ENCODE measurements at regions not wholly inside any gene's neighbourhood (a gene's known extent, or its start where the extent isn't known, plus 50 kb on each side); places are given as distances from the start of the nearest gene placed in this dataset.

DNA sequence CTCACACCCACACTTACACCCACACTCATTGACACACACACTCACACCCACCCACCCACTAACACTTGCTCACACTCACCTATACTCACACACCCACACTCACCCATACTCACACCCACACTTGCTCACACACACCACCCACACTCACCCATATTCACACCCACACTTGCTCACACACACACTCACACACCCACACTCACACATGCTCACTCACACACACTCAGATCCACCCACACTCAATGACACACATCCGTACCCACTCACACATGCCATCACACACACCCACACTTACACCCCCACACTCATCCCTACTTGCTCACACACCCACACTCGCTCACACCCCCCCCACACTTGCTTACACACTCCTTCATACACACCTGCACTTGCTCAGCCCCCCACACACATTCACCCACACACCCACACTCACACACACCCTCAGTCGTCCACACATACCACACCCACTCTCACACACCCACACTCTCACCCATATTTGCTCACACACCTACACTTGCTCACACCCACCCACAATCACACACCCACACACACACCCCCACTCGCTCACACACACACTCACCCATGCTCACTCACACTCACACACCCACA, 321.1 kb upstream of the N4BP1 start:
- peaks cover 35% of the 10 kb centered on the region for H3K9me3 Mint-ChIP-seq (ENCODE audit: unreplicated experiment)
- H3K4me1 Mint-ChIP-seq (ENCODE audit: unreplicated experiment): no peaks in the 10 kb centered on the region
- no peak overlapping the region for H3K27ac Mint-ChIP-seq (ENCODE audit: unreplicated experiment)
- no peaks in the 10 kb centered on the region for H3K27me3 Mint-ChIP-seq (ENCODE audit: unreplicated experiment)
- no peak for DNase-seq (ENCODE audit: extremely low spot score, unreplicated experiment)
- H3K4me3 Mint-ChIP-seq (ENCODE audit: unreplicated experiment): no peak overlapping the region
- no peaks in the 10 kb centered on the region for H3K36me3 Mint-ChIP-seq (ENCODE audit: unreplicated experiment)
- TF ChIP-seq, protein P1, sequence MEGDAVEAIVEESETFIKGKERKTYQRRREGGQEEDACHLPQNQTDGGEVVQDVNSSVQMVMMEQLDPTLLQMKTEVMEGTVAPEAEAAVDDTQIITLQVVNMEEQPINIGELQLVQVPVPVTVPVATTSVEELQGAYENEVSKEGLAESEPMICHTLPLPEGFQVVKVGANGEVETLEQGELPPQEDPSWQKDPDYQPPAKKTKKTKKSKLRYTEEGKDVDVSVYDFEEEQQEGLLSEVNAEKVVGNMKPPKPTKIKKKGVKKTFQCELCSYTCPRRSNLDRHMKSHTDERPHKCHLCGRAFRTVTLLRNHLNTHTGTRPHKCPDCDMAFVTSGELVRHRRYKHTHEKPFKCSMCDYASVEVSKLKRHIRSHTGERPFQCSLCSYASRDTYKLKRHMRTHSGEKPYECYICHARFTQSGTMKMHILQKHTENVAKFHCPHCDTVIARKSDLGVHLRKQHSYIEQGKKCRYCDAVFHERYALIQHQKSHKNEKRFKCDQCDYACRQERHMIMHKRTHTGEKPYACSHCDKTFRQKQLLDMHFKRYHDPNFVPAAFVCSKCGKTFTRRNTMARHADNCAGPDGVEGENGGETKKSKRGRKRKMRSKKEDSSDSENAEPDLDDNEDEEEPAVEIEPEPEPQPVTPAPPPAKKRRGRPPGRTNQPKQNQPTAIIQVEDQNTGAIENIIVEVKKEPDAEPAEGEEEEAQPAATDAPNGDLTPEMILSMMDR (IDR thresholded peaks at IDR 0.05): no peak

DNA sequence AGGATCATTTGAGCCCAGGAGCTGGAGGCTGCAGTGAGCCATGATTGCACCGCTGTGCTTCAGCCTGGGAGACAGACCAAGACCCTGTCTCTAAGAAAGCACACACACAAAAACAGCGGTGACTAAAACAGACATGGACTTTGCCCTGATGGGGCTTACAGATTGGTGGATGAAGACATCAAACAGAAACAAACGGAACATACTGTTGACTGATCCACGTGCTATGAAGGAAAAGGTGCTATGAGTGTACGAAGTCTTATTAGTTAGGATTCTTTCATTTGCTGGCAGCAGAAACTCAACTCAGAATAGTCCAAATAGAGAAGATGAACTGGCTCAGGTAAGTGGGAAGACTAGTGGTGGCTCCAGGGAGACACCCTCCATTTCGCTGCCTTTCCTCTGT, 309.8 kb upstream of the N4BP1 start:
- no peak overlapping the region for H3K4me3 Mint-ChIP-seq (ENCODE audit: unreplicated experiment)
- no peaks in the 10 kb centered on the region for H3K4me1 Mint-ChIP-seq (ENCODE audit: unreplicated experiment)
- no peaks in the 10 kb centered on the region for H3K36me3 Mint-ChIP-seq (ENCODE audit: unreplicated experiment)
- TF ChIP-seq, protein P1 (IDR thresholded peaks at IDR 0.05): no peak
- no peak overlapping the region for H3K27ac Mint-ChIP-seq (ENCODE audit: unreplicated experiment)
- peaks cover 21% of the 10 kb centered on the region for H3K9me3 Mint-ChIP-seq (ENCODE audit: unreplicated experiment)
- DNase-seq (ENCODE audit: extremely low spot score, unreplicated experiment): no peak
- no peaks in the 10 kb centered on the region for H3K27me3 Mint-ChIP-seq (ENCODE audit: unreplicated experiment)

DNA sequence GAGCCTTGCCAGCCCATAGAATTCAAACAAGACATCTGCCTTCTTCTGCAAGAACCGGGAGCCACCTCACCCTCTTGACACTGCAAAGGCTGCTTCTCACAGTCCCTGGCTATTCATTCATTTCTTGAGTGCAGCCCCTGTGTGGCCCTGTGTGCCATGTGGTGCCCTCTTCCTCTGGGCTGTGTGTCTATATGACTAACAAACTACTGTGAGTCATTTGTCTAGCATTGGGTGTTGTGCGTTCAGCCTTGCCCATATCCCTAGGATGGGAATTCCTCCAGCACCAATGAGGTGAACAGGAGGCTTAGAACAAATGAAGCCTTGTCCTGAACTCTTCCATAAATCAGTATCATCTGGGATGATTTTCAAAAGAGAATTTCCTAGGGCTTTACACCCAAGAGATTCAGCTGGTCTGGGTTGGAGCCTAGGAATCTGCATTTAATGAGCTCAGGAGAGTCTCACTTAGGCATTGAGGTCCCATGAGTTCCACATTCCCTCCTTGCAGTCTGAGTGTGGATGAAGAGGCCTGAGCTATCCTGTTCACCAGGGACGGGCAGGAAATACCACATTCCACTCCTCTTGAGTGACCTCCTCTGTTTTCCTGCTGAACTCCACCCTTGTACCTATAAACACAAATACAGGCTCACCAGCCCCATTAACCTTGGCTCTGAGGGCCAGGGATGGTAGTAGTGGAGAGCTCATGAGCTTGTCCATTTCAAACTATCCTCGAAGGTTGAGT, 308.7 kb upstream of the N4BP1 start:
- Mint-ChIP-seq H3K4me1 (ENCODE audit: unreplicated experiment) (no peaks in the 10 kb centered on the region), H3K9me3 (ENCODE audit: unreplicated experiment) (peaks cover 21% of the 10 kb centered on the region), H3K36me3 (ENCODE audit: unreplicated experiment) (no peaks in the 10 kb centered on the region), H3K27ac (ENCODE audit: unreplicated experiment) (no peak overlapping the region), H3K4me3 (ENCODE audit: unreplicated experiment) (no peak overlapping the region), H3K27me3 (ENCODE audit: unreplicated experiment) (no peaks in the 10 kb centered on the region)
- no peak for DNase-seq (ENCODE audit: extremely low spot score, unreplicated experiment)
- TF ChIP-seq, protein P1 (IDR thresholded peaks at IDR 0.05): no peak

DNA sequence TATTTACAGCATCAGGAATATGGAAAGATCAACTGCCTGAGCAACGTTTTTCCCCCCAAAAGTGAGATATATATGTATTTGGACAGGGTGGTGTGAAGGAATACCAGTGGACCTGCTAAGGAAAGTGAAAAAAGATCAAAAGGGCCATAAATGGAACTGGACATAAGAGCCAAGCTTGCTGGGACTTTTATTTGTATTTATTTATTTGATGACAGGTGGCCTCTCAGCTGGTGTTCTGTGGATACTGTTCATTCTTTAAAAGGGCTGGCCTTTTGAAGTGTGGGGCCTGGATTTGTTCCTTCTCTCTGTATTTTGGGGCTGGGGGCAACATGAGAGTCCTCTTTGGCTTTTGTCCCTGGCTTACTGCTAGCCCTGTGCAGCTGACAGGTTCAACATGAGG, 306.6 kb upstream of the N4BP1 start:
- H3K4me1 Mint-ChIP-seq (ENCODE audit: unreplicated experiment): no peaks in the 10 kb centered on the region
- TF ChIP-seq, protein P1 (IDR thresholded peaks at IDR 0.05): no peak

DNA sequence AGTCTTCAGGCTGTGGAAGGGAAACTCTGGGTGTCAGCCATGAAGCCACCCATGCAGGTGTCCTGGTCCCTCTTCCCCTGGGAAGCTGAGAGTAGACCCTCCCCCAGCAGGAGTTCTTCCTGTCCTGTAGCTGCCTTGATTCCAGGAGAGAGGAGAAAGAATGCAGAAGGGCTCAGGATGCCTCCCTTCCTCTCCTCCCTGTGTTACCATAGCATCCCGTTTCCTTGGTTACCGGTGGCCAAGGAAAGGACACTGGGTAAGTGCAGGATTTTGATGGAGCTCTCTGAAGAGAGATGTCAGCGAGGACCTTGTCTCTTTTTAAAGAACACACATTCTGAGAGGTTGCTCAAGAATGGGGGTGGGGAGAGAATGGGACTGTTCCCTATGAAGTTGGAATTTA, 304.1 kb upstream of the N4BP1 start:
- no peak for DNase-seq (ENCODE audit: extremely low spot score, unreplicated experiment)
- H3K4me3 Mint-ChIP-seq (ENCODE audit: unreplicated experiment): no peak overlapping the region
- H3K27me3 Mint-ChIP-seq (ENCODE audit: unreplicated experiment): no peaks in the 10 kb centered on the region
- H3K4me1 Mint-ChIP-seq (ENCODE audit: unreplicated experiment): no peaks in the 10 kb centered on the region
- TF ChIP-seq, protein P1 (IDR thresholded peaks at IDR 0.05): no peak
- no peak overlapping the region for H3K27ac Mint-ChIP-seq (ENCODE audit: unreplicated experiment)
- H3K9me3 Mint-ChIP-seq (ENCODE audit: unreplicated experiment): no peaks in the 10 kb centered on the region
- no peaks in the 10 kb centered on the region for H3K36me3 Mint-ChIP-seq (ENCODE audit: unreplicated experiment)

More for the DNA sequence above, 306.6 kb upstream of the N4BP1 start:
- Mint-ChIP-seq H3K27ac (ENCODE audit: unreplicated experiment) (no peak overlapping the region), H3K36me3 (ENCODE audit: unreplicated experiment) (no peaks in the 10 kb centered on the region), H3K4me3 (ENCODE audit: unreplicated experiment) (no peak overlapping the region), H3K9me3 (ENCODE audit: unreplicated experiment) (peaks cover 10% of the 10 kb centered on the region), H3K27me3 (ENCODE audit: unreplicated experiment) (no peaks in the 10 kb centered on the region)
- DNase-seq (ENCODE audit: extremely low spot score, unreplicated experiment): no peak

All from osteocyte (in vitro differentiated cells).